DND-41 (cell line): ENCODE measurements at regions not wholly inside any gene's neighbourhood (a gene's known extent, or its start where the extent isn't known, plus 50 kb on each side); places are given as distances from the start of the nearest gene placed in this dataset.

Source experiments
- ATAC-seq: fragments of 200-7000 bp; cut with Tn5 transposase; 3 replicates; pipeline ENCODE4 v1.9.1; 2021; ENCODE audit warnings: low read depth; ENCODE audit not compliant: insufficient read depth
- DNase-seq: peaks from one replicate; pipeline ENCODE4 v3.0.0-alpha.2; 2020
- H2AFZ ChIP-seq: 2 replicates; pipeline ENCODE4 v1.6.0; 2012; ENCODE audit warnings: low read depth, low read length
- H3K27ac ChIP-seq: 2 replicates; pipeline ENCODE4 v1.5.1; 2012; ENCODE audit warnings: low read length, inconsistent platforms
- H3K27me3 ChIP-seq: fragments of 200-600 bp; sonication (generic); 2 replicates; pipeline ENCODE4 v1.6.0; 2012; ENCODE audit warnings: low read length, mild to moderate bottlenecking, inconsistent platforms; ENCODE audit not compliant: insufficient read depth, poor library complexity
- H3K36me3 ChIP-seq: 2 replicates; pipeline ENCODE4 v1.5.1; 2012; ENCODE audit warnings: low read length, inconsistent platforms; ENCODE audit not compliant: insufficient read depth
- H3K4me1 ChIP-seq: 2 replicates; pipeline ENCODE4 v1.5.1; 2012; ENCODE audit warnings: mild to moderate bottlenecking, low read length; ENCODE audit not compliant: insufficient read depth
- H3K4me2 ChIP-seq: 2 replicates; pipeline ENCODE4 v1.6.0; 2012; ENCODE audit warnings: mild to moderate bottlenecking, moderate library complexity, low read length, inconsistent platforms; ENCODE audit not compliant: insufficient read depth
- H3K4me3 ChIP-seq, 2 experiments: fragments of 200-600 bp in 1 of 2; shearing (Covaris generic) in 1 of 2; 2 replicates each; pipeline ENCODE4 v1.5.1; 2012 to 2016; ENCODE audit warnings: inconsistent platforms in 2 of 2, low read length in 2 of 2, mild to moderate bottlenecking in 2 of 2, low read depth in 1 of 2, moderate library complexity in 1 of 2
- H3K79me2 ChIP-seq: 2 replicates; pipeline ENCODE4 v1.6.0; 2012; ENCODE audit warnings: low read length, inconsistent platforms; ENCODE audit not compliant: insufficient read depth
- H3K9ac ChIP-seq: 2 replicates; pipeline ENCODE4 v1.6.0; 2012; ENCODE audit warnings: low read depth, mild to moderate bottlenecking, inconsistent platforms, low read length, moderate library complexity
- H3K9me3 ChIP-seq: 2 replicates; pipeline ENCODE4 v1.5.1; 2012; ENCODE audit warnings: low read length, moderate library complexity, mild to moderate bottlenecking, inconsistent platforms; ENCODE audit not compliant: insufficient read depth, severe bottlenecking
- H4K20me1 ChIP-seq: 2 replicates; pipeline ENCODE4 v1.6.0; 2012; ENCODE audit warnings: low read length; ENCODE audit not compliant: insufficient read depth
- EZH2 ChIP-seq: IDR thresholded peaks from 3 replicates; pipeline ENCODE4 v1.6.1; 2012; ENCODE audit warnings: borderline replicate concordance, low read depth, mild to moderate bottlenecking, moderate library complexity, low read length, inconsistent platforms; ENCODE audit not compliant: severe bottlenecking
- TF ChIP-seq, protein P1 (sequence below): IDR thresholded peaks from 2 replicates; pipeline ENCODE4 v1.5.1; 2012; ENCODE audit warnings: borderline replicate concordance, low read length, moderate library complexity, mild to moderate bottlenecking; ENCODE audit not compliant: poor library complexity, severe bottlenecking; ENCODE audit errors: extremely low read depth

DNA sequence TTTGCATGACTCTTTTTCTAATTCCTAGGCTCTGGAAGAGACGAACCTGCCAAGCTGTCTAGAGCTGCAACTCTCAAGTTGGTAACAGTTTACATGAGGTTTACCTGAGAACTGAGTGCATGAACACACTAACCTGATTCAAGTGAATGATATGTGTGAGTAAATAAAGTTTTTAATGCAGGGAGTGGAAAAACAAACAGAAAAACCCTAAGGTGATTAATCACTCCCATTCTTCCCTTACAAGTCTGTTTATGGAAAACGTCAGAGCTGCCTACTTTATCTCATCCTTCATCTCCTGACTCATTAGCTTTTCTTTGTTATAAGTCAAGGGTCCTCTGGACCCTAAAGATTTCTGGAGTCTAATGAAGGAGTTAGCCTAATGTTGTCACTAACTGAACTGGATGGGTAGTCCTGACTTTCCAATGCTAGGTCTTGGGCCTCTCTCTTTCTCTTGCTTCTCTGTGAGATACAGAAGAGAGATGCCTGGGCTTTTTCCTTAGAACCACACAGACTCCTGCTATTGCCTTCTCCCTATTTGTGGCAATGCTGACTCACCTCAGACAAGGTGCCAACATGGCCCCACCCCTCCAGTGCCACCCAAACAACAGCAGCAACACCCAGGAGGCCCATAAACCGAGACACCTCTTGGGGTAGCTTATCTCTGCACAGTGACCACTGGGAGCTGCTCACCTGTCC is 952.4 kb downstream of the EPHA4 start:
- H3K36me3 ChIP-seq, result no peaks in the 10 kb centered on the region
- H3K27ac ChIP-seq, result no peak overlapping the region
- no peak overlapping the region for H3K9ac ChIP-seq
- H3K4me3 ChIP-seq, result no peak overlapping the region
- no peak for DNase-seq
- H2AFZ ChIP-seq, result no peak overlapping the region
- H3K4me2 ChIP-seq, result no peak overlapping the region
- H3K4me1 ChIP-seq, result no peaks in the 10 kb centered on the region
- TF ChIP-seq EZH2, result no peak
- TF ChIP-seq, protein P1, sequence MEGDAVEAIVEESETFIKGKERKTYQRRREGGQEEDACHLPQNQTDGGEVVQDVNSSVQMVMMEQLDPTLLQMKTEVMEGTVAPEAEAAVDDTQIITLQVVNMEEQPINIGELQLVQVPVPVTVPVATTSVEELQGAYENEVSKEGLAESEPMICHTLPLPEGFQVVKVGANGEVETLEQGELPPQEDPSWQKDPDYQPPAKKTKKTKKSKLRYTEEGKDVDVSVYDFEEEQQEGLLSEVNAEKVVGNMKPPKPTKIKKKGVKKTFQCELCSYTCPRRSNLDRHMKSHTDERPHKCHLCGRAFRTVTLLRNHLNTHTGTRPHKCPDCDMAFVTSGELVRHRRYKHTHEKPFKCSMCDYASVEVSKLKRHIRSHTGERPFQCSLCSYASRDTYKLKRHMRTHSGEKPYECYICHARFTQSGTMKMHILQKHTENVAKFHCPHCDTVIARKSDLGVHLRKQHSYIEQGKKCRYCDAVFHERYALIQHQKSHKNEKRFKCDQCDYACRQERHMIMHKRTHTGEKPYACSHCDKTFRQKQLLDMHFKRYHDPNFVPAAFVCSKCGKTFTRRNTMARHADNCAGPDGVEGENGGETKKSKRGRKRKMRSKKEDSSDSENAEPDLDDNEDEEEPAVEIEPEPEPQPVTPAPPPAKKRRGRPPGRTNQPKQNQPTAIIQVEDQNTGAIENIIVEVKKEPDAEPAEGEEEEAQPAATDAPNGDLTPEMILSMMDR, result no peak
- H4K20me1 ChIP-seq, result no peaks in the 10 kb centered on the region
- H3K27me3 ChIP-seq, result no peaks in the 10 kb centered on the region
- no peaks in the 10 kb centered on the region for H3K79me2 ChIP-seq
- ATAC-seq, result no peak
- H3K9me3 ChIP-seq, result no peaks in the 10 kb centered on the region

DNA sequence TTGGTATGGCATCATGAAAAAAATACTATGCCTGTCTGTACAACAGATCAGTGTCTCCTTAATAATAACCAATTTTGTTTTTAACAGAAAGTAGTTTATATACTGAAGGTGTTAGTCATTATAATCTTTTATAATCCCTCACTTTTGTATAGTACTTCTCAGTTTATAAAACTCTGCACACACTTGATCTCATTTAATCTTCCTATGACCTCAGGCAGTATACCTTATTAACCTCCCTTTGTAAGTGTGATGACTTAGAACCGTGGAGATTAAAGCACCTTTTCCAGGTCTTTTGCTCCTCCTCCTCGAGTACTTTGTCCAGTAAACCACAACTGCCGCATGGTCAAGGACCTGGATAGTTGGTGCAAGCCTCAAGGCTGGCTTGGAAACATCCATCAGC is 945.5 kb downstream of the EPHA4 start:
- no peak for TF ChIP-seq EZH2
- TF ChIP-seq, protein P1, result no peak
- Histone ChIP-seq H3K9ac (no peak overlapping the region), H3K79me2 (no peaks in the 10 kb centered on the region), H3K4me1 (no peaks in the 10 kb centered on the region), H3K9me3 (no peaks in the 10 kb centered on the region), H3K27ac (no peak overlapping the region), H3K27me3 (no peaks in the 10 kb centered on the region), H3K4me3 (no peak overlapping the region), H2AFZ (no peak overlapping the region), H3K36me3 (no peaks in the 10 kb centered on the region), H3K4me2 (no peak overlapping the region), H4K20me1 (no peaks in the 10 kb centered on the region)
- DNase-seq, result no peak
- ATAC-seq, result no peak

DNA sequence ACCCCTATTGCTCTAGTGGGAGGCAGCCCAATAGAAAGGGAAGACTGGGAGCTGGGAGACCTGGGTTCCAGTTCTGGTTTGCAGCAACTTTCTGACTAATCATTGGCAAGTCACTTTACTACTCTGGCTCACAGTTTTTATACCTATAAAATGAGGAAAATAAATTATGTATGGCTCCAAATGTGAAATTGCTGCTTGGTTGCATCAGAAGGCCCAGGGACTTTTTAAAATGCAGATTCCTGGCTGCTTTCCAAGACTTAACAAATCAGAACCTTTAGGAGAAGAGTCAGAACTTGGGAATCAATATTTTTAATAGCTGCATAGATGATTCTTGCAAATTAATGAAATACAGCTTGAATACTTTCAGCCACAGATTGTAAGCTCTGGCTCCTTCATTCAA is 943.9 kb downstream of the EPHA4 start:
- ATAC-seq (no peak), DNase-seq (no peak)
- H3K4me2 ChIP-seq, result no peak overlapping the region
- H2AFZ ChIP-seq, result no peak overlapping the region
- H3K9ac ChIP-seq, result no peak overlapping the region
- no peaks in the 10 kb centered on the region for H3K79me2 ChIP-seq
- TF ChIP-seq EZH2, result no peak
- TF ChIP-seq, protein P1, result no peak
- no peaks in the 10 kb centered on the region for H3K36me3 ChIP-seq
- H3K27ac ChIP-seq, result no peak overlapping the region
- H3K27me3 ChIP-seq, result no peaks in the 10 kb centered on the region
- H4K20me1 ChIP-seq, result no peaks in the 10 kb centered on the region
- no peaks in the 10 kb centered on the region for H3K9me3 ChIP-seq
- H3K4me3 ChIP-seq, result no peak overlapping the region
- no peaks in the 10 kb centered on the region for H3K4me1 ChIP-seq
